Stimulated activated naive CD4-positive, alpha-beta T cell treated with Interleukin-2 at 50 U/mL for 16 hours (primary cell): ENCODE measurements at regions not wholly inside any gene's neighbourhood (a gene's known extent, or its start where the extent isn't known, plus 50 kb on each side); places are given as distances from the start of the nearest gene placed in this dataset.
"Not testable (repeated sequence)": the region's sequence is repeated elsewhere in the genome, so short reads cannot be mapped to it uniquely, and the experiment has no call there.

Source experiments
- DNase-seq: peaks from one replicate; lab custom pipeline; 2025; lab: John Stamatoyannopoulos, UW

DNA sequence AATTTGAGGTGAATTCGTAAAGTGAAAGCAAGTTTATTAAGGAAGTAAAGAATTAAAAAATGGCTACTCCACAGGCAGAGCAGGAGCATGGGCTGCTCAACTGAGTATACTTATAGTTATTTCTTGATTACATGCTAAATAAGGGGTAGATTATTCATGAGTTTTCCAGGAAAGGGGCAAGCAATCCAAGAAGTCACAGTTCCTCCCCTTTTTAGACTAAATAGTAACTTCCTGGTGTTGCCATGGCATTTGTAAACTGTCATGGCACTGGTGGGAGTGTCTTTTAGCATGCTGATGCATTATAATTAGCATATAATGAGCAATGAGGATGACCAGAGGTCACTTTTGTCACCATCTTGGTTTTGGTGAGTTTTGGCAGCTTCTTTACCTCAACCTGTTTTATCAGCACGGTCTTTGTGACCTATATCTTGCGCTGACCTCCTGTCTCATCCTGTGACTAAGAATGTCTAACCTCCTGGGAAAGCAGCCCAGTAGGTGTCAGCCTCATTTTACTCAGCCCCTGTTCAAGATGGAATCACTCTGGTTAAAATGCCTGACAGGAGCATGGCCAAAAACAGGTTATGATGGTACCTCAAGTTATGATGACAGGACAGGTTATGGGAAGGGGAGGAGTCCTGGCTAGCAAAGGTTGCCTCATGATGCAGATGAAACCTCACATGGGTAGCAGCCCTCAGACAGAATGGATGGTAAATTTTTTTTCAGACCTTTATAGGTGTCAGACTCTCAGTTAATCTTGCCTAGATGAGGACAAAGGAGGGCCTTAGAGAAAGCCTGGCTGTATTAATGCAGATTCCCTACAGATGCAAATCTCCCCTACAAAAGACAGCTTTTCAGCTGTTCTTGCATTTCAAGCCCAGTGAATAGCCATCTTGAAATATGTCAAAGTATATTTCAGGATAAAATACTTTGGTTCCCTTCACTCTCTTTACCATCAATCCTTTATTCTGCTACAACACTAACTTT lies 49.7 kb downstream of the SIPA1L2 start:
- DNase-seq = no peak

DNA sequence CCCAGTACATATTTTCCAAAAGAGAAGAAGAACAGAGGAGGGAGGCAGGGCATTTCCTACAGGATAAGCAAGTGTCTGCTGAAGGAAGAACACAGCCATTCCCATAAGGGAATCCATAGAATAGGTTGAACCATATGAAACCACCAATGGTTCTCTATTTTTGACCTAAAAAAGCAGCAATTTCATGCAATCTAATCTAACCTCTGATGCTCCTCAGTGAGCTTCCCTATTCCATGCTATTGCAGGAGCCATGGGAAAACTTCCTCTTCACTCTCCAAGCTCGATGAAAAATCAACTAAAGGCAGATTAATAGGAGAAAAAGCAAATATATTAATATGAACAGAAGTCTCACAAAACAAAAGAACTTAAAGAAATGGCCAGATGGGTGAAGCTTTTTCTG lies 50.5 kb downstream of the SIPA1L2 start:
- no peak for DNase-seq

DNA sequence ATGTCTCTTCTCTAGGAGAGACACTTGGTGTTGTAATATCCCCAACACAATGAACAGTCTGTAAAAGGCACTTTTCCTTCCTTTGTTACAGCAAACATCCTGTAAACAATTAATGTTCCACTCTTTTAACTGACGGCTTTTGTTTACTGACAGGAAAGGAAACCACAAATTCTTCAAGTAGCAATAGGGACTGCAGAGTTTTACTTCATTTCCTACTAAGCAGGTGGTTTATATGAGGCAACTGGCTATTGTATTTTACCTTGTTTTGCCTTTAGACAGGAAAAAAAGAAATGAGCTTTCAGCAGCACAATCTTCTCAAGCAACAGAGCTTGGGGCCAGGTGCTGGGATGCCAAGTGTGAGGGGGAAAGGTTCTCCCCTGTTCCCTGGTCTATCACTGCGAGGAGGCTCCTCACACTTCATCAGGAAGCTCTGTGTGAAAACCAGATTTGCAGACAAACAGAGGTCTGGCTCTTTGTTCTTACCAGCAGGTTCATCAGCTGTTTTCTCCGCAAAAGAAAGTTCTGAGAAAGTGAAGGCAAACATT lies 51.2 kb downstream of the SIPA1L2 start:
- no peak for DNase-seq

DNA sequence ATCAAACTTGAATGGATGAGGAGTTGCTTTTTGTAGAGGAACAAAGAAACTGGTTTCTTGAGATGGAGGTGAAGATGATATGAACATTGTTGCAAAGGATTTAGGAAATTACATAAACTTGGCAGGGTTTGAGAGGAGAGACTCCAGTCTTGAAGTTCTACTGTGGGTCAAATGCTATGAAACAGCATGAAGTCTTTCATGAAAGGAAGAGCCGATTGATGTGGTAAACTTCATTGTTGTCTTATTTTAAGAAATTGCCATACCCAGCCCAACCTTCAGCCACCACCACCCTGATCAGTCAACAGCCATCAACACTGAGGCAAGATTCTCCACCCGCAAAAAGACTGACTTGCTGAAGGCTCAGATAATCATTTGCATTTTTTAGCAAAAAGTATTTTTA lies 52.2 kb downstream of the SIPA1L2 start:
- DNase-seq = no peak

DNA sequence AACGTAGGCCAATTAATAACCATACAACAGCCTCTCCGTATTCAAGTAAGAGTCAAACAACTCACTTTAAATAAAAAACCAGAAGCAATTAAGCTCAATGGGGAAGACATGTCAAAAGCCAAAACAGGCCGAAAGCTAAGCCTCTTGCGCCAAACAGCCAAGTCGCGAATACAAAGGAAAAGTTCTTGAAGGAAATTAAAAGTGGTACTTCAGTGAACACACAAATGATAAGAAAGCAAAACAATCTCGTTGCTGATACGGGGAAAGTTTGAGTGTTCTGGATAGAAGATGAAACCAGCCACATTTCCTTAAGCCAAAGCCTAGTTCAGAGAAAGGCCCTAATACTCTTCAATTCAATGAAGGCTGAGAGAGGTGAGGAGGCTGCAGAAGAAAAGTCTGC lies 53.4 kb downstream of the SIPA1L2 start:
- no peak for DNase-seq

DNA sequence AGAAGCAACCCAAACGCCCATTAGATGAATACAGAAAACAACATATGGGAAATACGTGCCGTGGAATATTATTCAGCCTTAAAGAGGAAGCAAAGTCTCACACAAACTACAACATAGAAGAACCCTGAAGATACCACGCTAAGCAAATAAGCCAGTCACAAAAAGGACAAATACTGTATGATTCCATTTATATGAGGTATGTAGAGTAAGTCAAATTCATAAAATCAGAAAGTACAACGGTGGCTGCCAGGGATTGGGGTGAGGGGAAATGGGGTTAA lies 54.2 kb downstream of the SIPA1L2 start:
- no peak for DNase-seq

DNA sequence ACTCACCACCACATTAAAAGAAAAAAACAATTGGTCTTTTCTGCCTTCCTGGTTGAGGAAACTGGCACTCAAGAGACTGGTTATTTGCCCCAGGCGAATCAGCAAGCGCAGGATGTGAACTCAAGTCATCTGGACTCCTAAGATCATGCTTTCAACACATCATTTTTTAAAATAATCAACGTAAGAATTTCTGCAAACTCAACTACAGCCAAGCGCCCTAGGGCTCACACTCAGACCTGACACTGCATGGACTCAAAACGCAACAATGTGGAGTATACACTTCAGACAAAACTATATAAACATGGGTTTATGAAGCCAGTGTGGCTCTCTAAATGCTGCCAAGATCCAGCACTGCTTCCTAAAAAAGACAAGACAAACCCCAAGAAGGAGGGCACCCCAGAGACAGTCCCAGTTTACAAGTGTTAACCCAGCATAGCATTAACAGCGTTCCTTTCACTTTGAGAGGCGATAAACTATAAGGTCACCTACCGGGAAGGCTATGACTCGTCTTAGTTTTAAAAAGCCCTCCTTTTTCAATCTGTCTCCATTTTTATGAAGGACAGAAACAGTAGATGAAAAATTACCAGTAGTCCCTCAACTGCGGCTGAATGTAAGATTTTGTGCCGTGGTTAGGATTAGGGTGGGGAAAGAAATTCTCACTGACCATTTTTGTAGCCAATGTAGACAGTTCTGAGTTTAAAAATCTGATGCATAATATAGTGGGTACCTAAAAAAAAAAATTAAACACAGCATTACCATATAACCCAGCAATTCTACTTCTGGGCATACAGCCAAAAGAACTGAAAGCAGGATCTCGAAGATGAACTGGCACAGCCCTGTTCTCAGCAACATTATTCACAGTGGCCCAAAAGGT lies 54.8 kb downstream of the SIPA1L2 start:
- no peak for DNase-seq

DNA sequence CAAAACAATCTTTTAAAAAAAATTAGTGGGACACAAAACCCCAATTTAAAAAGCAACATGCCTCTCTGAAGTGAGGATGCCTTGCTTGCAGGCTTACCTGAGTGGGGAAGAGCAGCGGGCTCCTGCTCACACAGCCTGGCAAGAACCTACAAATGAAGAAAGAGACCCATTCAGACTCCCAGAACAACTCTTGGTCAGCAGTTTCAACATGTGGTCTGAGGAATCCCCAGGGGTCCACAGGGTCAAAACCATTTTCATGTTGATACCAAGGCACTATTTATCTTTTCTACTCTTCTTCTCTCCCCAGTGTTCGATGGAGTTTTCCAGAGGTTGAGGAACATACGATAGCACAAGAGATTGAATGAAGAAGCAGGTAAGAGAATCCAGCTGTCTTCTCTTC lies 55.9 kb downstream of the SIPA1L2 start:
- no peak for DNase-seq

DNA sequence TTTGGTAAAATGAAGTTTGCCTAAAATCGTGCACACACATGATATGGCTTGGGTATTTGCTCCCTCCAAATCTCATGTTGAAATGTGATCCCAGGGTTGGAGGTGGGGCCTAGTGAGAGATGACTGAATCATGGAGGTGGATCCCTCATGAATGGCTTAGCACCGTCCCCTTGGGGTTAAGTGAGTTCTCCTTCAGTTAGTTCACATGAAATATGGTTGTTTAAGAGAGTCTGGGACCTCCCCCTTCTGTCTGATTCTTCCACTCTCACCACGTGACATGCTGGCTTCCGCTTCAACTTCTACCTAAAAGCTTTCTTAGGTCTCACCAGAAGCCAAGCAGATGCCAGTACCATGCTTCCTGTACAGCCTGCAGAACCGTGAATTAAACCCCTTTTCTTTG lies 58.4 kb downstream of the SIPA1L2 start:
- no peak for DNase-seq

DNA sequence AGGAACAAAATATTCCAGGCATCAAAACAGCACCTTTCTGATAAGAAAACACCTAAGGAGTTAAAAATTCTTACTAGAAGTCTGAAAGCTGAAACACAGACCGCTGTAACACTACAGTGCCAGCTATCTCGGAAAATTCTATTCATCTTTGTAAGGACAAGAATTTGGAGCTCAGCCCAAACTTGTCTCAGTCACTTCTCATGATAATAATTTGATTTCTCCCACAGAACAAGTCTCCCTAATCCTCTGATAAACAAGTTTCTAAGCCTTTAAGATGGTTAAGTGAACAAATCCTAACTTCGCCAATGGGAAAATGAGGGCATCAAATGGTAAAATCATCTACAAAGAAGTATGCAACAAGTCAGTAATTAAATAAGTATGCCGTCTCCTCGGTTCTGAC lies 59.9 kb downstream of the SIPA1L2 start:
- no peak for DNase-seq

DNA sequence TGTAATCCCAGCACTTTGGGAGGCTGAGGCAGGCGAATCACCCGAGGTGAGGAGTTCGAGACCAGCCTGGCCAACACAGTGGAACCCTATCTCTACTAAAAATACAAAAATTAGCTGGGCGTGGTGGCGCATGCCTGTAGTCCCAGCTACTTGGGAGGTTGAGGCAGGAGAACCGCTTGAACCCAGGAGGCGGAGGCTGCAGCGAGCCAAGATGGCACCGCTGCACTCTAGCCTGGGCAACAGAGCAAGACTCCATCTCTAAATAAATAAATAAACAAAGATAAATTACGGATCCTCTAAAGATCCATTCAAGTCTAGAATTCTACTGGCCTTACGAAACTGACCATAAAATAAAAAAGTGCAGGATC lies 60.4 kb downstream of the SIPA1L2 start:
- not testable (repeated sequence) for DNase-seq

DNA sequence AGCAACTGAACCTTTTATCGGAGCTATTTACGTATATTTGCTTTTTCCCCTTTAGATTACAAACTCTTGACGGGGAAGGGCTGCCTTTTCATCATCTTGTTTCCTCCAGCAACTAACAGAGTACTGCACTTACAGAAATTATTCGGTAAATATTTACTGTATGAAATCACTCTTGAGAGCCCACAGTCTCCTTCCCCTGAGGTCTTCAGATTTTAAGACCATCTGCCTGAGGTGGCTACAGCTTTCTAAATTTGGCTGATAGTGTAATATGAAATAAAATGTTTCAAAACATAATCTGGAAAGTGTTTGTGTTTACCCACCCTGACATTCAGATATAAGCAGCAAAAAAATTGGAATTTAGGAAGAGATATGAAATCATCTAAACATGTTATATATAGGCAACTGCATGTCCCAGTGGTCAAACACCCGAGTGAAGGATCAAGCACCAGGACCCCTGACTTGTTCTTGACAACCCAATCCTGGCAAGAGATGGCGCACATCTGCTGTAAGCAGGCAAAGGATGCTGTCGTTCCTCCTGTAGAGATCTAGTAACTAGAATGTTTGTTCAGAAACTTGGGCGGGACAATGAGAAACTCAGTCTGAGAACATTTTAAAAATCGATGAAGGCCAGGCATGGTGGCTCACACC lies 60.9 kb downstream of the SIPA1L2 start:
- DNase-seq = no peak

DNA sequence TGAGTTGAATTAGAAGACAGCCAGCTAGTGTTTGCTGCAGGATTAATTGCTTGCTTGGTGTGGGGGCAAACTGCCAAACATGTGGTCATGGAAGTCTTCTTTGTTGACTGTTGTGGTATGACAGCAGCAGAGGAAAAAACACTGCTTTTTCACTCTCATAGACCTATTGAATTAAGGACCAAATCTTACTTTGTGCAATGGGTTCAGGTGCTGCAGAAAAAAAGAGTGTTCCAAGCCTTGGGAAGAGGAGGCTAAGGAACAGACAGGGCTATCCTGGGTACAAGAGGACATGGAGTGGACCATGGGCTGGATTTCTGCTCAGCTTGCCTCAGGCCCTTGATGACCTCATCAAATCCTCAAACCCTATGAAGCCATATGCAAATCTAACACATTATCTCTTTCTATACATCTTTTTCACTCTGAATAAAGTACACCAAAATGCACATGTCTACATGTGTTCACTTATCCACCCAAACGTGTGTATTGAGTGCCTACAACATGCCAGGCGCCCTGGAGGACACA lies 61.5 kb downstream of the SIPA1L2 start:
- DNase-seq = no peak

DNA sequence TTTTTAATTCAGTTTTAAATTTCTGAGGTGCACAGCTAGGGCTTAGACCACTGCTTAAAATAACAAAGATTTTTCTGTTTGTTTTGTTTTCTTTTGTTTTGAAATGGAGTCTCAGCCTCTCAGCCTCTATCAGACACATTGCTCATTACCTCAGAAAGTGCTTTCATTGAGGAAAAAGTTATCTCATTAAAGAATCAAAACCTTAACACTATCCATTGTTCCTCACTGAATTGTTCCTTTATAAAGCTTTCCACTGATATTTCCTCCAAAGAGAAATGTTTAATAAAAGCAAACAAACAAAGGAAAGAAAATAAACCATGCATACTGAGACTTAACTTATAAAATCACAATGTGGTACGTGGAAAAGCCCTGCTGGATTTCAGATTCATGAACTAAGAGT lies 63.8 kb downstream of the SIPA1L2 start:
- DNase-seq = no peak

DNA sequence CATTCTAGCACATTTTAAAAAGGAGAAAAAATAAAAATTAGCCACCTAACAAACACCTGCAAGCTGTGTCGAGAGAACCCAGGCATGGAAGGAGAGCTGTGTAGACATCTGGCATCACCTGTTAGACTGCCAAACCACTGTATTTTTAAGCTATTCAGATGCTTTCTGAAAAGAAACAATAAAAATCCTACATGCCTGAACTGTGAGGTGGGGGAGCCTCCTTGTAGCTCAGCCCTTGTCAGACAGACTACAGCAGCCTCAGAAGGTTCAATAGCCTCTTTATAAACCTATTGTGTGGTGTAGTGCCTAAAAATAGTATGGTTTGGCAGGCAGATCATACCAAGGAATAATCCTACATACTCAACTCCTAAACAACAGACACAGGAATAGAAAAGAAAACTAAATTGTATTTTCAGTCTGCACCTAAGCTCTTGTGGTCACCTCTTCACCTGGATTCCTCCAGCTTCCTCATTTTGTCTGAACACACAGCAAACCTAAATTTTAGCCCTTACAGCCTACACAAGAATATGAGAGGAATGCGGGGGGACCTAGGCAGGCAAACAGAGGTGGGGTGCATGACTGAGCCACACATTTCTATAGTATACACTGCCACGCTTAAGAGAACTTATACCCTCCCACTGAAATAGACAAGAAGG lies 67.0 kb downstream of the SIPA1L2 start:
- DNase-seq = no peak

DNA sequence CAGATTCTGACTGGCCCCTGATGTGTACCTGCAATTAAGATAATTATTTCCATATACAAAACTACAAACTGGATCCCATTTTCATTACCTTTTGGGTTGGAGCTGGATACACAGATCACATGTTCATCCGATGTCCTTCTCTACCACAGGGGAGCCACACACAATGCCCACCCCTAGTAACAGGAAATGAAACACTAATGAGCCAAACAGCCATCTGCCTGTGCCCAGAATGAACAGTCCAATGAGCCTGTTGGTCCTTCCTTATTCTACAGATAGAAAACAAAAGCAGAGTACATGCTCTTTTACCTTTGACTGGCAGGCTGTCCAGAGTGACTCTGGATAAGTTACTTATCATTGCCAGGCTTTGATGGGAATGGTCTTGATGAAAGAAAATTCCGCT lies 68.6 kb downstream of the SIPA1L2 start:
- DNase-seq = no peak

DNA sequence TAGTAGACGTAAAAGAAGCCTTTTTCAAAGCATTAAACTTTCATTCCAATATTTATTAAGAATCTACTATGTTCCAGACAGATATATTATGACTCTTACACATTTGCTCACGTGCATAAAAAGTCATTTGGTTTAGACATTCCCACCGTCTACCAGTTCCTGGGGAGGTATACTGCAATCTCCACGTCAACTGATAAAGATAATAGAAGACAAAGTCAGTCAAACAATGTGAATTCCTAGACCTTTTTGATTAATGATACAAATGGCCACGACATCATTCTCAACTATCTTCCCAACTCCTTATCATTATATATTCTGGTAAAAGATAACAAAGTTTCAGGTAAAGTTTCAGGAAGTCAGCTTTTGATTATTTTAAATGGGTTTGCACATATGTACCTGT lies 69.0 kb downstream of the SIPA1L2 start:
- no peak for DNase-seq

DNA sequence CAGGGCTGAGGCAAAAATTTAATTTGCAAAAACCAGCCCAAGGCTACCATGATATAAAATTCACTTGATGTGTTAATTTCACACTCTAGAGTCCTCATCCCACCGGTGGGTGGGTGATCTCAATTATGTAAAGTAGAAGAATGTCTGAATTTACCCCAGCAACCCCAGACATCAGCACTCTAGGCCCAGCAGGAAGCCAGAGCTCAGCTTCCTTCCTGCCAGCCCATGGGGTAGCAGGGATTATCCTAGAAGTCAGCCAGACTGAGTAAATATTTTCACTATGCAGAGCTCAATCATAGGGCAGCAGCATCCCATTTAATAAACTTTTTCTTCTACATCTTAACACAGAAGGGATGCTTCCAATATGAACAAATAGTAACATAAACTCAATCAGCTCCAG lies 71.0 kb downstream of the SIPA1L2 start:
- DNase-seq = no peak

DNA sequence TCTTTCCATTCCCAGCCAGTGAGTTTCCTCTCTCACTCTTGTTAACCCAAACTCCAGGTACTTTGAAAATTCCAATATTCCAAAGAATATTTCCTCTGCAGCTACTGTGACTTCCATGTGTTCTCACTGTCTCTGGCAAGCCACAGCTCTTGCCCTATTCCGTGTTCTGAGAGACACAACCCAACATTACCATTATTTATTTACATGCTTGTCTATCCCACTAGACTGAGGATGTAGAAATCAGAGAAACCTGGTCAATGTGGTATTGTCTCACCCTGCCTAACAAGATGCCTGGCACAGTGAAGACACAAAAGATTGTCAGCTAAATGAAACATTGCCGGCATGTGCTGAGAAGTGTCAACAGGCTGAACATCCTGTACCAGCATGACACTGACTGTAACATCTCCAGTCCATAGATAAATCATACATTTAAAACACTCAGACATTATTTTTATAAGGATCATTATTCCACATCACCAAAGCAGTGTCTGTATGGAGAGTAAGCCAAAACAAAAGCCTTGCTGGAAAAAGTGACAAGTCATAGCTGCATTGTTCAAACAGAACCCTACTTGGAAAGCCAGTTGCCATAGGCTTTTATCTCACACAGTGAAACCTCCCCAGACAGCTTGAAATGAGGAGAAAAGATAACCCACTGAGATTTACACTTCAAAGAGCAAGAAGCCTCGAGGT lies 72.3 kb downstream of the SIPA1L2 start:
- DNase-seq = no peak

DNA sequence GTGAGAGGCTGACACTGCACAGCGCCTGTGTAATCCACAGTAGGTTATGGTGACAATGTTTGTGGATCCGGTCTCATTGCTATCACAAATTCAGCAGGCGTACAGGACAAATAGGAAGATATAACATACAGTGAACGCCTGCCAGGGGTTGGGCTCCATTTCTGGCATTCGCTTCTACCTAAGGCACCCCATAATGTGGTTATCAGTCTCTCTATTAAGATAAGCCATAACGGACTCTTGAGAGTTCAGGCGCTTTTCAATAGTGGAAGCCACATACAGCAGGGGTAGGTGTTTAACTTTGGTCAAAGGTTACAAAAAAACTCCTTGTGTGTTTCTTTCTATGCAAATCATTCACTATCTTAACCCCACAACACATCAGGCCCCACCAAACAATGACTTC lies 72.8 kb downstream of the SIPA1L2 start:
- DNase-seq = no peak

DNA sequence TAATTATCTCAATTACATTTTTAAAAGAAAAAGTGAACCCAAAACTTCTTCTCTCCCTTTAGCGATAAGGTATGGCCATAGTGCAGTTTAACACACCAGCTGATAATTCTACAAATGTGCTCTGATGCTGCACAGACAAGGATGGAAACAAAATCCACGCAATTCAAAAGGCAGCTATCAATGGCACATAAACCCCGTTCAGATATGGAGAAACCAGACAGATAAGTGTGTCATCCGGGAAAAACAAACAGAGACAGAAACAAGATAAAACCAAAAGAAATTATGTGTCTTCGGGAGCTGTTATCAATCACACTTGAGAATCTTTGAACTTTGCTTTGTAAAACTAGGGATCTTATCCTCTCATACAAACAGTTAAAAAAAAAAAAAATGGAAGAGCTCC lies 73.6 kb downstream of the SIPA1L2 start:
- no peak for DNase-seq
